Neural cell (in vitro differentiated cells): ENCODE measurements at regions not wholly inside any gene's neighbourhood (a gene's known extent, or its start where the extent isn't known, plus 50 kb on each side); places are given as distances from the start of the nearest gene placed in this dataset.

Experiments
- EP300 ChIP-seq: fragments of 450-650 bp; conservative IDR thresholded peaks from 2 replicates; pipeline ENCODE4 v1.6.1; 2014; ENCODE audit warnings: antibody characterized with exemption, mild to moderate bottlenecking, moderate library complexity; ENCODE audit not compliant: poor library complexity, severe bottlenecking
- EZH2 ChIP-seq: fragments of 200-600, 300-800 bp; shearing (Covaris generic), sonication (generic); IDR thresholded peaks from 2 replicates; pipeline ENCODE4 v1.6.1; 2014; ENCODE audit warnings: antibody characterized with exemption, low read length, borderline replicate concordance, mild to moderate bottlenecking; ENCODE audit not compliant: insufficient read depth, poor library complexity, severe bottlenecking
- MXI1 ChIP-seq: fragments of 450-650 bp; conservative IDR thresholded peaks from 2 replicates; pipeline ENCODE4 v1.6.1; 2014; ENCODE audit warnings: antibody characterized with exemption, mild to moderate bottlenecking; ENCODE audit not compliant: poor library complexity, severe bottlenecking
- POLR2AphosphoS5 ChIP-seq: IDR thresholded peaks from 2 replicates; pipeline ENCODE4 v1.6.1; 2012
- RAD21 ChIP-seq: fragments of 450-650 bp; conservative IDR thresholded peaks from 2 replicates; pipeline ENCODE4 v1.6.1; 2014; ENCODE audit warnings: antibody characterized with exemption, mild to moderate bottlenecking, moderate library complexity
- TAF1 ChIP-seq: IDR thresholded peaks from 2 replicates; pipeline ENCODE4 v1.6.1; 2012; ENCODE audit warnings: low read depth
- TF ChIP-seq, protein P1 (sequence below): fragments of 450-650 bp; IDR thresholded peaks from 2 replicates; pipeline ENCODE4 v1.5.1; 2014; ENCODE audit warnings: antibody characterized with exemption, mild to moderate bottlenecking, moderate library complexity; ENCODE audit not compliant: poor library complexity, severe bottlenecking

DNA sequence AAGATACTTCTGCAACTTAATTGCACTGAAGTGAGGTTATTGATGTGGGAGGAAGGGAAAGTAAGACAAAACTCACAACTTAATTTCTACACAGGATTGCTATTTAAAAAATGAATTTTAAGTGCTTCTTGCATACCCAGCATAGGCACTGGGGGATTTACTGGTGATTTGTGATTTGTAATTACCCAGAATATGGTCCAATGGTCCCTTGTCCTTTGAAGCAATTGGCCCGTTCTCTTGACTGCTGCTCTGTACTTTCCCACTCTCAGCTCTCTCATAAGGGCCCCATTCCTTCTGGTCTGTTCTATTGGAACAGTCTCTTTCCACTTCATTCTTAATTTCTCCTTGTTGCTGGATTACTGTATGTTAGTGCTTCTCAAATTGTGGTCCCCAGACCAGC lies 75.4 kb upstream of the SPATA31D4 start:
- TF ChIP-seq, protein P1, sequence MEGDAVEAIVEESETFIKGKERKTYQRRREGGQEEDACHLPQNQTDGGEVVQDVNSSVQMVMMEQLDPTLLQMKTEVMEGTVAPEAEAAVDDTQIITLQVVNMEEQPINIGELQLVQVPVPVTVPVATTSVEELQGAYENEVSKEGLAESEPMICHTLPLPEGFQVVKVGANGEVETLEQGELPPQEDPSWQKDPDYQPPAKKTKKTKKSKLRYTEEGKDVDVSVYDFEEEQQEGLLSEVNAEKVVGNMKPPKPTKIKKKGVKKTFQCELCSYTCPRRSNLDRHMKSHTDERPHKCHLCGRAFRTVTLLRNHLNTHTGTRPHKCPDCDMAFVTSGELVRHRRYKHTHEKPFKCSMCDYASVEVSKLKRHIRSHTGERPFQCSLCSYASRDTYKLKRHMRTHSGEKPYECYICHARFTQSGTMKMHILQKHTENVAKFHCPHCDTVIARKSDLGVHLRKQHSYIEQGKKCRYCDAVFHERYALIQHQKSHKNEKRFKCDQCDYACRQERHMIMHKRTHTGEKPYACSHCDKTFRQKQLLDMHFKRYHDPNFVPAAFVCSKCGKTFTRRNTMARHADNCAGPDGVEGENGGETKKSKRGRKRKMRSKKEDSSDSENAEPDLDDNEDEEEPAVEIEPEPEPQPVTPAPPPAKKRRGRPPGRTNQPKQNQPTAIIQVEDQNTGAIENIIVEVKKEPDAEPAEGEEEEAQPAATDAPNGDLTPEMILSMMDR = no peak
- TF ChIP-seq EP300 (no peak), RAD21 (no peak), TAF1 (no peak), EZH2 (no peak), POLR2AphosphoS5 (no peak), MXI1 (no peak)
